HepG2 (cell line): ENCODE measurements at regions not wholly inside any gene's neighbourhood (a gene's known extent, or its start where the extent isn't known, plus 50 kb on each side); places are given as distances from the start of the nearest gene placed in this dataset.

Source experiments
- ATAC-seq: fragments of 200-7000 bp; cut with Tn5 transposase; 3 replicates; pipeline ENCODE4 v1.9.1; 2020; ENCODE audit warnings: mild to moderate bottlenecking, moderate library complexity
- BruUV-seq: library from RNA; stranded (reverse); fragments of 400-500 nt; replicated peaks from 2 replicates; lab custom pipeline; 2021; lab: Mats Ljungman, UMichigan
- CTCF ChIA-PET: fragments of 300-600 bp; formaldehyde crosslinking; extraction: SDS; loops from one replicate; lab custom pipeline; 2021; ENCODE audit warnings: low total read pairs, inconsistent platforms, low intra/inter-chr PET ratio; lab: Yijun Ruan, JAX
- POLR2A ChIA-PET: fragments of 350-600 bp; sonication (Branson Sonifier 250); formaldehyde crosslinking; loops from one replicate; lab custom pipeline; 2020; ENCODE audit warnings: antibody characterized with exemption, inconsistent platforms; lab: Yijun Ruan, JAX
- DNase-seq: peaks from one replicate; pipeline ENCODE4 v3.0.0-alpha.2; 2015; ENCODE audit warnings: low spot score
- FAIRE-seq: peaks from 3 replicates; lab custom pipeline; 2011; peaks lifted over from hg19 to GRCh38; lab: Jason Lieb, UNC
- H2AFZ ChIP-seq: one replicate; pipeline ENCODE4 v1.6.1; 2011; ENCODE audit warnings: low read length, inconsistent platforms
- H3K27ac ChIP-seq: fragments of 300-600 bp; 3 replicates; pipeline ENCODE4 v1.8.0; 2011; ENCODE audit warnings: mixed run types, mild to moderate bottlenecking, mixed read lengths, low read length, inconsistent platforms; ENCODE audit not compliant: insufficient read depth; ENCODE audit errors: extremely low read length
- H3K27me3 ChIP-seq, 2 experiments: fragments of 200-600 bp in 1 of 2; 2 replicates in 1 of 2; 3 replicates in 1 of 2; pipeline versions ENCODE4 v1.6.0 to v1.8.0; 2011; ENCODE audit warnings: low read length in 2 of 2, mild to moderate bottlenecking in 2 of 2, moderate library complexity in 2 of 2, inconsistent platforms in 1 of 2; ENCODE audit not compliant: insufficient read depth in 2 of 2, control insufficient read depth in 1 of 2
- H3K36me3 ChIP-seq, 2 experiments: fragments of 200-600 bp in 1 of 2; replicated peaks in 1 of 2; 2 replicates in 1 of 2; 3 replicates in 1 of 2; pipeline versions ENCODE4 v1.5.1 to v1.8.0; 2011; ENCODE audit warnings: low read length in 2 of 2, inconsistent platforms in 1 of 2; ENCODE audit not compliant: insufficient read depth in 2 of 2, control insufficient read depth in 1 of 2
- H3K4me1 ChIP-seq: 2 replicates; pipeline ENCODE4 v1.5.1; 2012; ENCODE audit warnings: low read length, inconsistent platforms; ENCODE audit not compliant: insufficient read depth
- H3K4me2 ChIP-seq: 2 replicates; pipeline ENCODE4 v1.6.0; 2011; ENCODE audit warnings: low read depth, low read length, inconsistent platforms
- H3K4me3 ChIP-seq, 3 experiments: fragments of 200-600 bp in 1 of 3; sonication (generic), shearing (Covaris generic) in 1 of 3; replicated peaks in 1 of 3; 2 replicates each; pipeline ENCODE4 v1.5.1; 2011 to 2016; ENCODE audit warnings: low read length in 3 of 3, inconsistent platforms in 2 of 3, low read depth in 2 of 3, mild to moderate bottlenecking in 2 of 3, control low read depth in 1 of 3, mixed read lengths in 1 of 3; ENCODE audit not compliant: insufficient read depth in 1 of 3
- H3K79me2 ChIP-seq: one replicate; pipeline ENCODE4 v1.6.1; 2011; ENCODE audit warnings: low read length, inconsistent platforms; ENCODE audit not compliant: insufficient read depth
- H3K9ac ChIP-seq: 2 replicates; pipeline ENCODE4 v1.6.0; 2011; ENCODE audit warnings: mild to moderate bottlenecking, low read depth, low read length, inconsistent platforms; ENCODE audit not compliant: insufficient read depth
- H3K9me3 ChIP-seq: 2 replicates; pipeline ENCODE4 v1.5.1; 2012; ENCODE audit warnings: mild to moderate bottlenecking, low read length
- H4K20me1 ChIP-seq: 2 replicates; pipeline ENCODE4 v1.6.0; 2011; ENCODE audit warnings: inconsistent platforms, mild to moderate bottlenecking, low read length, moderate library complexity; ENCODE audit not compliant: insufficient read depth
- CCDC6 ChIP-seq: sonication (generic); formaldehyde crosslinking; IDR thresholded peaks from 2 replicates; pipeline ENCODE4 v1.8.1; 2022; ENCODE audit warnings: mild to moderate bottlenecking, missing genetic modification reagents, moderate library complexity
- ELF1 ChIP-seq: sonication (generic); formaldehyde crosslinking; IDR thresholded peaks from 2 replicates; pipeline ENCODE4 v1.4.0; 2020; ENCODE audit warnings: missing genetic modification reagents
- IKZF5 ChIP-seq: IDR thresholded peaks from 2 replicates; pipeline ENCODE4 v1.6.1; 2018; ENCODE audit warnings: missing genetic modification reagents, mild to moderate bottlenecking, missing compliant biosample characterization
- NPAS2 ChIP-seq: sonication (generic); formaldehyde crosslinking; IDR thresholded peaks from 2 replicates; pipeline ENCODE4 v1.8.0; 2022; ENCODE audit warnings: mild to moderate bottlenecking, missing genetic modification reagents, borderline replicate concordance
- TP53 ChIP-seq: sonication (generic); formaldehyde crosslinking; conservative IDR thresholded peaks from 2 replicates; pipeline ENCODE4 v1.4.0; 2020; ENCODE audit warnings: missing genetic modification reagents
- ZMYM2 ChIP-seq: sonication (generic); formaldehyde crosslinking; IDR thresholded peaks from 2 replicates; pipeline ENCODE4 v1.8.0; 2022; ENCODE audit warnings: mild to moderate bottlenecking, missing genetic modification reagents
- ZNF276 ChIP-seq: sonication (generic); formaldehyde crosslinking; IDR thresholded peaks from 2 replicates; pipeline ENCODE4 v1.4.0; 2020; ENCODE audit warnings: mild to moderate bottlenecking, low read depth, missing genetic modification reagents
- ZNF383 ChIP-seq: sonication (generic); formaldehyde crosslinking; IDR thresholded peaks from 2 replicates; pipeline ENCODE4 v1.4.0; 2020; ENCODE audit warnings: missing genetic modification reagents, mild to moderate bottlenecking, borderline replicate concordance
- ZNF496 ChIP-seq: sonication (generic); formaldehyde crosslinking; IDR thresholded peaks from 2 replicates; pipeline ENCODE4 v1.8.1; 2023; ENCODE audit warnings: mild to moderate bottlenecking, moderate library complexity, missing genetic modification reagents; ENCODE audit not compliant: insufficient replicate concordance
- ZNF510 ChIP-seq: sonication (generic); formaldehyde crosslinking; IDR thresholded peaks from 2 replicates; pipeline ENCODE4 v1.4.0; 2020; ENCODE audit warnings: low read depth, mild to moderate bottlenecking, missing genetic modification reagents
- ZNF619 ChIP-seq: sonication (generic); formaldehyde crosslinking; IDR thresholded peaks from 2 replicates; pipeline ENCODE4 v1.4.0; 2020; ENCODE audit warnings: mild to moderate bottlenecking, missing genetic modification reagents
- ZNF792 ChIP-seq: IDR thresholded peaks from 2 replicates; pipeline ENCODE4 v1.6.1; 2016
- ZSCAN22 ChIP-seq: sonication (generic); formaldehyde crosslinking; IDR thresholded peaks from 2 replicates; pipeline ENCODE4 v1.4.0; 2020; ENCODE audit warnings: mild to moderate bottlenecking, missing genetic modification reagents
- WGBS: methylation state at CpG from one replicate; pipeline ENCODE4 v1.1.6; 2017; ENCODE audit warnings: low lambda C conversion rate; 5-methylcytosine and 5-hydroxymethylcytosine counted together
- in situ Hi-C: cut with HindIII; loops from 2 replicates; pipeline ENCODE4 v1.10.0; 2017; ENCODE audit warnings: low pct_unique_long_range_greater_than_20kb; ENCODE audit not compliant: extremely low pct_ligation_motif_present
- intact Hi-C: fragments of 100-400 bp; cut with micrococcal nuclease; formaldehyde crosslinking; loops from one replicate; pipeline ENCODE4 v1.10.0; 2022; ENCODE audit not compliant: unreplicated experiment

- ChIA-PET POLR2A (no interaction called here), CTCF (no interaction called here)
- H3K4me3 ChIP-seq: no peak overlapping the region
- no peak overlapping the region for H3K27ac ChIP-seq
- H3K4me2 ChIP-seq: no peak overlapping the region
- H2AFZ ChIP-seq: no peak overlapping the region
- H3K9ac ChIP-seq: no peak overlapping the region
- no peaks in the 10 kb centered on the region for H3K36me3 ChIP-seq
- FAIRE-seq (no peak), DNase-seq (no peak), ATAC-seq (no peak)
- in situ Hi-C loops: no loop called here
- intact Hi-C loops: no loop called here
- peaks cover 69% of the 10 kb centered on the region for H3K9me3 ChIP-seq
- no peaks in the 10 kb centered on the region for H3K79me2 ChIP-seq
- H3K27me3 ChIP-seq: no peaks in the 10 kb centered on the region
- H3K4me1 ChIP-seq: no peaks in the 10 kb centered on the region
- BruUV-seq: no TSS peak
- WGBS: 41% methylated on average over 4 of the region's 4 CpGs
- TF ChIP-seq ZSCAN22 (CRISPR knock-in tag) (no peak), ZNF619 (CRISPR knock-in tag) (no peak), ELF1 (CRISPR knock-in tag) (no peak), ZNF383 (CRISPR knock-in tag) (no peak)
- no peaks in the 10 kb centered on the region for H4K20me1 ChIP-seq
These were observed 480.2 kb upstream of the DEPDC1 start for GRCh38 chr1:68976916-68977610.

GRCh38 chr1:68979891-68980290 lies 483.0 kb upstream of the DEPDC1 start:
- no peak for FAIRE-seq
- POLR2A ChIA-PET: no interaction called here

More at GRCh38 chr1:68979891-68980290, 483.0 kb upstream of the DEPDC1 start:
- DNase-seq: no peak
- H3K9ac ChIP-seq: no peak overlapping the region
- no peaks in the 10 kb centered on the region for H3K4me1 ChIP-seq
- CTCF ChIA-PET: no interaction called here
- H2AFZ ChIP-seq: no peak overlapping the region
- ATAC-seq: no peak
- TF ChIP-seq ZNF792 (CRISPR knock-in tag): no peak
- no peak for TF ChIP-seq ZNF510 (CRISPR knock-in tag)
- TF ChIP-seq CCDC6 (CRISPR knock-in tag): no peak
- no peak for TF ChIP-seq NPAS2 (CRISPR knock-in tag)
- TF ChIP-seq ZMYM2 (CRISPR knock-in tag): no peak
- TF ChIP-seq ZNF496 (CRISPR knock-in tag): no peak
- TF ChIP-seq ZNF276 (CRISPR knock-in tag): no peak
- TF ChIP-seq TP53 (CRISPR knock-in tag): no peak
- no peak for TF ChIP-seq IKZF5 (CRISPR knock-in tag)
- H3K4me2 ChIP-seq: no peak overlapping the region
- H4K20me1 ChIP-seq: no peaks in the 10 kb centered on the region
- in situ Hi-C loops: no loop called here
- no peak overlapping the region for H3K27ac ChIP-seq
- intact Hi-C loops: no loop called here
- peaks cover 77% of the 10 kb centered on the region for H3K9me3 ChIP-seq
- WGBS: 0% methylated on average over 1 of the region's 1 CpG
- no peaks in the 10 kb centered on the region for H3K27me3 ChIP-seq
- no peak overlapping the region for H3K4me3 ChIP-seq
- H3K36me3 ChIP-seq: no peaks in the 10 kb centered on the region
- BruUV-seq: no TSS peak
- H3K79me2 ChIP-seq: no peaks in the 10 kb centered on the region
